HCT116 (cell line): ENCODE measurements at regions not wholly inside any gene's neighbourhood (a gene's known extent, or its start where the extent isn't known, plus 50 kb on each side); places are given as distances from the start of the nearest gene placed in this dataset.

Source experiments
- ATAC-seq: fragments of 200-7000 bp; cut with Tn5 transposase; 2 replicates; pipeline ENCODE4 v1.9.1; 2020; ENCODE audit warnings: mild to moderate bottlenecking, moderate library complexity
- BruUV-seq: library from RNA; stranded (reverse); fragments of 400-500 nt; replicated peaks from 2 replicates; lab custom pipeline; 2021; lab: Mats Ljungman, UMichigan
- CTCF ChIA-PET: fragments of 300-600 bp; sonication (Branson Sonifier 250); formaldehyde crosslinking; loops from one replicate; lab custom pipeline; 2021; ENCODE audit warnings: antibody characterized with exemption; lab: Charles Lee
- POLR2A ChIA-PET: fragments of 300-600, 350-600 bp; sonication (Branson Sonifier 250); formaldehyde crosslinking; loops from one replicate; lab custom pipeline; 2021; ENCODE audit warnings: antibody characterized with exemption; lab: Charles Lee
- RAD21 ChIA-PET, 2 experiments: fragments of 300-600 bp; sonication (Branson Sonifier 250); formaldehyde crosslinking; loops; one replicate each; lab custom pipeline; 2023; ENCODE audit warnings: low total read pairs in 2 of 2; ENCODE audit not compliant: uncharacterized antibody in 2 of 2, unreplicated experiment in 2 of 2, low non-redundant PET in 1 of 2; lab: Charles Lee
- DNase-seq: peaks from one replicate; pipeline ENCODE4 v3.0.0-alpha.2; 2010; ENCODE audit warnings: low read depth, low spot score
- H2AFZ ChIP-seq: fragments of 200-600 bp; shearing (Covaris generic), sonication (generic); 2 replicates; pipeline ENCODE4 v1.6.1; 2017; ENCODE audit warnings: low read depth, mixed run types, mixed read lengths, antibody characterized with exemption, low read length; ENCODE audit not compliant: poor library complexity, severe bottlenecking
- H3K27ac ChIP-seq: 2 replicates; pipeline ENCODE4 v1.5.1; 2012; ENCODE audit warnings: low read depth, low read length
- H3K27me3 ChIP-seq: fragments of 200-600 bp; sonication (generic); 2 replicates; pipeline ENCODE4 v1.6.1; 2016; ENCODE audit warnings: mixed run types, low read length, mixed read lengths; ENCODE audit not compliant: insufficient read depth
- H3K36me3 ChIP-seq, 2 experiments: fragments of 200-500 bp in 1 of 2; fragments of 200-600 bp in 1 of 2; sonication (Bioruptor generic) in 1 of 2; sonication (generic) in 1 of 2; 2 replicates each; pipeline versions ENCODE4 v1.5.1 to v1.6.1; 2014 to 2016; ENCODE audit warnings: low read length in 2 of 2, inconsistent platforms in 1 of 2, mixed read lengths in 1 of 2, mixed run types in 1 of 2; ENCODE audit not compliant: insufficient read depth in 2 of 2, control insufficient read depth in 1 of 2
- H3K4me1 ChIP-seq, 2 experiments: fragments of 200-600 bp in 1 of 2; sonication (generic) in 1 of 2; 2 replicates each; pipeline versions ENCODE4 v1.5.1 to v1.6.1; 2012 to 2017; ENCODE audit warnings: low read length in 2 of 2, inconsistent platforms in 1 of 2, mild to moderate bottlenecking in 1 of 2, mixed read lengths in 1 of 2, mixed run types in 1 of 2, moderate library complexity in 1 of 2; ENCODE audit not compliant: insufficient read depth in 2 of 2, control insufficient read depth in 1 of 2
- H3K4me2 ChIP-seq: fragments of 200-600 bp; sonication (generic); 2 replicates; pipeline ENCODE4 v1.6.1; 2017; ENCODE audit warnings: mixed run types, low read length, mixed read lengths
- H3K4me3 ChIP-seq, 2 experiments: fragments of 200-600 bp in 1 of 2; sonication (generic) in 1 of 2; replicated peaks in 1 of 2; 2 replicates each; pipeline ENCODE4 v1.5.1; 2011 to 2016; ENCODE audit warnings: low read length in 2 of 2, control low read depth in 1 of 2, low read depth in 1 of 2, mild to moderate bottlenecking in 1 of 2, mixed read lengths in 1 of 2, mixed run types in 1 of 2
- H3K79me2 ChIP-seq: fragments of 200-600 bp; sonication (generic); 2 replicates; pipeline ENCODE4 v1.6.1; 2017; ENCODE audit warnings: mild to moderate bottlenecking, mixed run types, low read length, moderate library complexity, mixed read lengths; ENCODE audit not compliant: insufficient read depth
- H3K9ac ChIP-seq: fragments of 200-600 bp; sonication (generic); 2 replicates; pipeline ENCODE4 v1.6.1; 2016; ENCODE audit warnings: low read length, mixed read lengths
- H3K9me2 ChIP-seq: fragments of 200-600 bp; sonication (generic), shearing (Covaris generic); 2 replicates; pipeline ENCODE4 v1.6.1; 2017; ENCODE audit warnings: mixed run types, mild to moderate bottlenecking, moderate library complexity; ENCODE audit not compliant: insufficient read depth
- H3K9me3 ChIP-seq, 2 experiments: fragments of 200-500 bp in 1 of 2; fragments of 200-600 bp in 1 of 2; sonication (Bioruptor generic) in 1 of 2; sonication (generic) in 1 of 2; 2 replicates each; pipeline ENCODE4 v1.6.1; 2014 to 2017; ENCODE audit warnings: low read length in 2 of 2, mixed read lengths in 2 of 2, inconsistent platforms in 1 of 2, low read depth in 1 of 2, mild to moderate bottlenecking in 1 of 2, mixed run types in 1 of 2, moderate library complexity in 1 of 2; ENCODE audit not compliant: control insufficient read depth in 1 of 2, insufficient read depth in 1 of 2
- H4K20me1 ChIP-seq: fragments of 200-600 bp; sonication (generic), shearing (Covaris generic); 2 replicates; pipeline ENCODE4 v1.6.1; 2017; ENCODE audit warnings: mixed run types, mild to moderate bottlenecking, moderate library complexity; ENCODE audit not compliant: insufficient read depth
- ATF3 ChIP-seq: IDR thresholded peaks from 2 replicates; pipeline ENCODE4 v1.6.1; 2012
- CBX3 ChIP-seq: IDR thresholded peaks from 2 replicates; pipeline ENCODE4 v1.6.1; 2012; ENCODE audit warnings: low read depth
- CTCF ChIP-seq, 3 experiments: fragments of 200-600 bp in 1 of 3; sonication (generic) in 1 of 3; IDR thresholded peaks in 2 of 3; conservative IDR thresholded peaks in 1 of 3; 2 replicates each; pipeline ENCODE4 v1.5.1; 2012 to 2017; ENCODE audit warnings: low read depth in 2 of 3, low read length in 2 of 3, antibody characterized with exemption in 1 of 3, borderline replicate concordance in 1 of 3, control low read depth in 1 of 3, mild to moderate bottlenecking in 1 of 3, mixed read lengths in 1 of 3, mixed run types in 1 of 3, moderate library complexity in 1 of 3; ENCODE audit not compliant: insufficient read depth in 1 of 3
- ELF1 ChIP-seq: IDR thresholded peaks from 2 replicates; pipeline ENCODE4 v1.6.1; 2012; ENCODE audit warnings: low read depth, borderline replicate concordance
- EZH2 ChIP-seq: fragments of 200-600 bp; sonication (generic); IDR thresholded peaks from 2 replicates; pipeline ENCODE4 v1.6.1; 2017; ENCODE audit warnings: antibody characterized with exemption, mixed run types
- EZH2phosphoT487 ChIP-seq: fragments of 200-600 bp; IDR thresholded peaks from 2 replicates; pipeline ENCODE4 v1.6.1; 2018; ENCODE audit warnings: antibody characterized with exemption, borderline replicate concordance
- FOSL1 ChIP-seq: IDR thresholded peaks from 2 replicates; pipeline ENCODE4 v1.6.1; 2012; ENCODE audit warnings: low read depth
- RAD21 ChIP-seq: IDR thresholded peaks from 2 replicates; pipeline ENCODE4 v1.6.1; 2012; ENCODE audit warnings: low read depth, mild to moderate bottlenecking
- SIN3A ChIP-seq: IDR thresholded peaks from 2 replicates; pipeline ENCODE4 v1.6.1; 2012; ENCODE audit warnings: low read depth
- SP1 ChIP-seq: IDR thresholded peaks from 2 replicates; pipeline ENCODE4 v1.6.1; 2012; ENCODE audit warnings: low read depth
- YY1 ChIP-seq: IDR thresholded peaks from 2 replicates; pipeline ENCODE4 v1.6.1; 2011; ENCODE audit warnings: low read length, low read depth, moderate library complexity, mild to moderate bottlenecking; ENCODE audit not compliant: insufficient replicate concordance; ENCODE audit errors: extremely low read depth
- ZFX ChIP-seq: fragments of 450-650 bp; IDR thresholded peaks from 2 replicates; pipeline ENCODE4 v1.6.1; 2017
- ZNF274 ChIP-seq: fragments of 200-500 bp; sonication (Bioruptor generic); IDR thresholded peaks from 2 replicates; pipeline ENCODE4 v1.6.1; 2014; ENCODE audit warnings: mild to moderate bottlenecking, low read depth, low read length, inconsistent platforms
- intact Hi-C: fragments of 100-400 bp; cut with micrococcal nuclease; formaldehyde crosslinking; loops from 2 replicates; pipeline ENCODE4 v1.10.0; 2022
- TF ChIP-seq, protein P1 (sequence below): IDR thresholded peaks from 2 replicates; pipeline ENCODE4 v1.6.1; 2012; ENCODE audit warnings: low read depth

DNA sequence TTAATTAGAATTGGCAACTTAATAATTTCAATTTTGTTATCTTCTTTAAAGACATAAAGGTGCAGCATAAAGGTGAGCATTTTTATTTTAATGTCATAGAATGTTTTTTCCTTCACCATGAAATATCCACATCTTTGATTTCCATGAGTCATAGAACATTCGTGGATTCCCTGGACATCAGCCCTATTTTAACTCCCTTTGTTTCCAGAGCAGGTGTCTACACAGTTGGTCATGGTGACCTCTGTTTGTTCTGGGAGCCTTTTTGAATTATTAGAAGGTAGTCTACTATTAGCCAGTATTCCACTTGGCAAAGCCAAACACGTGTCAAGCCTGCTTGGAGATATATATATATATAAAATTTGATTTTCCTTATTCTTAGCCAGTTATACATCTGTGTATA lies 572.9 kb downstream of the LTN1 start:
- DNase-seq, result no peak
- H2AFZ ChIP-seq, result no peak overlapping the region
- H3K9ac ChIP-seq, result no peak overlapping the region
- no peak overlapping the region for H3K4me2 ChIP-seq
- no peaks in the 10 kb centered on the region for H3K36me3 ChIP-seq
- no peaks in the 10 kb centered on the region for H3K9me2 ChIP-seq
- H3K79me2 ChIP-seq, result no peaks in the 10 kb centered on the region
- peaks cover 12 to 16% of the 10 kb centered on the region in 2 experiments; a peak in 2 of 4 replicates for H3K9me3 ChIP-seq
- intact Hi-C loops, result no loop called here
- H3K4me3 ChIP-seq, result no peak overlapping the region
- H3K27ac ChIP-seq, result no peak overlapping the region
- ATAC-seq, result no peak
- BruUV-seq, result no TSS peak
- POLR2A ChIA-PET, result no interaction called here
- RAD21 ChIA-PET, result no interaction called here
- no peak for TF ChIP-seq EZH2phosphoT487
- no peak for TF ChIP-seq SIN3A
- TF ChIP-seq EZH2, result no peak
- no peak for TF ChIP-seq ZNF274
- no peak for TF ChIP-seq YY1
- no peak for TF ChIP-seq FOSL1
- TF ChIP-seq CBX3, result no peak
- no peak for TF ChIP-seq ZFX
- no peak for TF ChIP-seq CTCF (IDR thresholded peaks at IDR 0.05 in 2 of 3, conservative IDR thresholded peaks at IDR 0.05 in 1 of 3; ENCODE audit: borderline replicate concordance in 1 of 3, insufficient read depth in 1 of 3, low read depth in 2 of 3, low read length in 2 of 3)
- TF ChIP-seq ELF1, result no peak
- TF ChIP-seq, protein P1, sequence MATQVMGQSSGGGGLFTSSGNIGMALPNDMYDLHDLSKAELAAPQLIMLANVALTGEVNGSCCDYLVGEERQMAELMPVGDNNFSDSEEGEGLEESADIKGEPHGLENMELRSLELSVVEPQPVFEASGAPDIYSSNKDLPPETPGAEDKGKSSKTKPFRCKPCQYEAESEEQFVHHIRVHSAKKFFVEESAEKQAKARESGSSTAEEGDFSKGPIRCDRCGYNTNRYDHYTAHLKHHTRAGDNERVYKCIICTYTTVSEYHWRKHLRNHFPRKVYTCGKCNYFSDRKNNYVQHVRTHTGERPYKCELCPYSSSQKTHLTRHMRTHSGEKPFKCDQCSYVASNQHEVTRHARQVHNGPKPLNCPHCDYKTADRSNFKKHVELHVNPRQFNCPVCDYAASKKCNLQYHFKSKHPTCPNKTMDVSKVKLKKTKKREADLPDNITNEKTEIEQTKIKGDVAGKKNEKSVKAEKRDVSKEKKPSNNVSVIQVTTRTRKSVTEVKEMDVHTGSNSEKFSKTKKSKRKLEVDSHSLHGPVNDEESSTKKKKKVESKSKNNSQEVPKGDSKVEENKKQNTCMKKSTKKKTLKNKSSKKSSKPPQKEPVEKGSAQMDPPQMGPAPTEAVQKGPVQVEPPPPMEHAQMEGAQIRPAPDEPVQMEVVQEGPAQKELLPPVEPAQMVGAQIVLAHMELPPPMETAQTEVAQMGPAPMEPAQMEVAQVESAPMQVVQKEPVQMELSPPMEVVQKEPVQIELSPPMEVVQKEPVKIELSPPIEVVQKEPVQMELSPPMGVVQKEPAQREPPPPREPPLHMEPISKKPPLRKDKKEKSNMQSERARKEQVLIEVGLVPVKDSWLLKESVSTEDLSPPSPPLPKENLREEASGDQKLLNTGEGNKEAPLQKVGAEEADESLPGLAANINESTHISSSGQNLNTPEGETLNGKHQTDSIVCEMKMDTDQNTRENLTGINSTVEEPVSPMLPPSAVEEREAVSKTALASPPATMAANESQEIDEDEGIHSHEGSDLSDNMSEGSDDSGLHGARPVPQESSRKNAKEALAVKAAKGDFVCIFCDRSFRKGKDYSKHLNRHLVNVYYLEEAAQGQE, result no peak
- no peak for TF ChIP-seq RAD21
- TF ChIP-seq ATF3, result no peak
- no peak for TF ChIP-seq SP1
- CTCF ChIA-PET, result no interaction called here
- H4K20me1 ChIP-seq, result no peaks in the 10 kb centered on the region
- H3K27me3 ChIP-seq, result no peaks in the 10 kb centered on the region
- H3K4me1 ChIP-seq, result no peaks in the 10 kb centered on the region
